Fibroblast of peridontal ligament (primary cell): ENCODE measurements at regions not wholly inside any gene's neighbourhood (a gene's known extent, or its start where the extent isn't known, plus 50 kb on each side); places are given as distances from the start of the nearest gene placed in this dataset.

ENCODE experiments used
- DNase-seq: peaks from one replicate; pipeline ENCODE4 v3.0.0-alpha.2; 2010; ENCODE audit errors: extremely low read depth

DNA sequence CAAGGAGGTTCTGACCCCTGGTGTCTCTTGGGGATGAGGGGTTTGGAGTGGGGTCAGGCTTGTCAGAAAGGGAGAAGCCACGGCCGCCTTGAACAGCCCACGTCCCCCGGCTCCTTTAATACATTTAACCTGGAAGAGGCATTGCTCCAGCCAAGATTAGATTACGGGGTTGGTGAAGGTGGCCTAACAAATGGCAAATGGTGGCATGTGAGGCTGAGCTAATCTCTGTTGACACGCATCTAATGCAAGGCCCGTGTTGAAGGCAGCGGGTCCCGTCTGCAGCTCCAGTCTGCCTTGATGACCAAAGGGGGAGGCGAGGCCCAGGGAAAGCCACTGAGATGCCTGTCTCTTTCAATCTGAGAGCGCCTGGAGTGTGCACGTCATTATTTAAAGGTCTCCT, 673.7 kb upstream of the TBX3 start:
- DNase-seq, result no peak

DNA sequence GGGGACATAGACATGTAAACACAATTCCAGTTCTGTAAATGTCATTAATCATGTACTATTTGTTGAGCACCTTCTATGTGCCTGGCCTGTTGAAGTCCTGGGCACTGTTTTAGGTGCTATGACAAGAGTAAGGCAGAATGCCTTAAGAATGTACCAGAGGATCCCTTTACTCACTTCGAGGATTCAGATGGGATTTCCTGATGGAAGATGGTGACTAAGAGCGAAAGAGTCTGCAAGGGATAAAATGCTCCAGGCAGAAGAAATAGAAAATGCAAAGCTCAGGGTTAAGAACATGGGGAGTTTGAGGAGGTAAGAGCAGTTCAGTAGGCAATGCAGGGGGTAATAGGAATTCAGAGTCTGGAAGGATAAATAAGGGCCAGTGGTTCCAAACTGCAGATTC, 671.3 kb upstream of the TBX3 start:
- DNase-seq, result no peak

DNA sequence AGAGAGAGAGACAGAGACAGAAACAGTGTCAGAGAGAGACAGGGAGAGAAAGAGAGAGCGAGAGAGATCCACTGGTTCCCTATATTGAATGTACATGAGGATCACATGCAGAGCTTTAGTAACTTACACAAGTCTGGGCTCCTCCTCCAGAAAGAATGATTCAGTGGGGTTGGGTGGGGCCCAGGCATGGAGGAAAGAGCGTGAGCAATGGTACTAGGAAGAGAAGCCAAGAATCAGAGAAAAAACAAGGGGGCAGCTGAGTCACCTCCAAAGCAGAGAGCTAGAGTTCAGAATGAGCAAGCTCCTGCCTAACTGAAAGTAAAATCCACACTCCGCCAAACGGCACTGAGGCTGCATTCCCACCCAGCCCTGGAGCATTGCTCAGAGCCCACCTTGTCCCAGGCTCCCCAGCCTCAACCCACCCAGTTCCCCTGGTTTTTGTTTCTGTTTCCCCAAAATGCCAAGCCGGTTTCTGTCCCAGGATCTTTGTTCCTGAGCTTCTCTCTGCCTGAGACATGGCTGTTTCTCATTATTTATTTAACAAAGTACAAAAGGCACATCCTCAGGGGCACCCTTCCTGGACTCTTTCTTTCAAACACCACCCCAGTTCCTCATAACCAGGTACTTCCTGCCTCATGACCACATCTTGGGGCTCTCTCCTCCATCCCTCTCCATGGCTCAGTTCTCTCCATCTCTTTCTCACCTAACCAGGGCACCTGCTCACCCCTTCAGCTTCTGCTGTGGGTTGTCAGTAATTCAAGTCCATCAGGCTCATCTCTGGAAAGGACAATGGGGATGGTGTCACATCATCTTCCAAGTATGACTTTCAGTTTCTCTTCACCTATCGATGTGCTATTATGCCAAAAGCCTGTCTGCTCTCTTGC, 670.3 kb upstream of the TBX3 start:
- DNase-seq, result peak; percentile 98

DNA sequence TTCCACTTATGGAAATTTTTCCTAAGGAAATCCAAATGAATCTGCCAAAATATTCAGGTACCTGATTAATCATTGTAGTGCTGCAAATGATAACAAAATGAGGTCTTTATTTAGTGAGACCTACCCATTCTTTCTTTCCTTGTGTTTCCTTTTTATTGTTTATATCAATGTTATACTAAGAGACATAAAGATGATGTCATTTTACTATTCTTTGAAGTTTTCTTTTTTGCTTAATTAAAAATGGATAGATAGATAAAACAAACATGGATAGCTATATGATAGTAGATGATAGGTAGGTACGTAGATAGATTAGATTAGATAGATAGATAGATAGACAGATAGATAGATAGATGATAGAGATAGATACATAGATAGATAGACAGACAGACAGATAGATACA, 669.5 kb upstream of the TBX3 start:
- DNase-seq, result no peak

DNA sequence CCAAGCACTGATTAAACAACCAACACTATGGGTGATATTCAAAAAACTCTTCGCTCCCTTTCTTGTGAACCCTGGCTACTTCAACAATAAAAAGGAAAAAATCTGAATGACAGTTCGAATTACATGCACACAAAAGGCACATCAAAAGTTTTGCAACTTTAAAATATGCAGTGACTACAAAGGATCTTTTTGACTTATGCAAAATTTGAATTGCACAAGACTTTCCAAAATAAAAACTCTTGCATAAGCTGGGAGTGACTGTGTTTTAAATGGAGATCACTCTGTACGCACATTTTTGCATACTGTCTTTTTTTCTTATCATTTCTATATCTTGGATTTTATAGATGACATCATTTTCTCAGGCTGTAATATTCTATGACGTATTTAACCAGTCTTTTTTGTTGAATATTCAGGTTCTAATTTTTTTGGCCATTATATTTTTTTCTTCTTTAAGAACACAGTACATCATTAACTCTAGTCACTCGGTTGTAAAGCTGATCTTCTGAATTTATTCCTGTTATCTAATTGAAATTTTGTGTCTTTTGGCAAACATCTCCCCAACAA, 667.6 kb upstream of the TBX3 start:
- peak; percentile 85 for DNase-seq

DNA sequence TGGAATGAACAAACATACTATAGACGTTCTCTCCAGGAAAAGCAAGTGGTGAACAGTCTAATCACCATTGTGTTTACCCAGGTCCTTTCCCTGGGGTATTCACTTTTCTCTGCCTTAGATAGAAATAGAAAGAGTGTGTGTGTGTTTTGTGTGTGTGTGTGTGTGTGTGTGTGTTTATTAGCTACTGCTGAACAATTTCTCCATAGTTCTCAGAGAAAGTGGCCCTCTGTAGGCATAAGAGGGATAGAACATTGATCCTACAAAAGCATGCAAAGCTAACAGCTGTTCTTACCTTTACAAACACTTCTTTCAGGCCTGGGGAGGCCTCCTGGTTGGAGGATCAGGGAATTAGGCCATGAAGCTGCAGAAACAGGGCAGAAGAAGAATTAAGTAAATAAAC, 665.7 kb upstream of the TBX3 start:
- peak; percentile 44 for DNase-seq

DNA sequence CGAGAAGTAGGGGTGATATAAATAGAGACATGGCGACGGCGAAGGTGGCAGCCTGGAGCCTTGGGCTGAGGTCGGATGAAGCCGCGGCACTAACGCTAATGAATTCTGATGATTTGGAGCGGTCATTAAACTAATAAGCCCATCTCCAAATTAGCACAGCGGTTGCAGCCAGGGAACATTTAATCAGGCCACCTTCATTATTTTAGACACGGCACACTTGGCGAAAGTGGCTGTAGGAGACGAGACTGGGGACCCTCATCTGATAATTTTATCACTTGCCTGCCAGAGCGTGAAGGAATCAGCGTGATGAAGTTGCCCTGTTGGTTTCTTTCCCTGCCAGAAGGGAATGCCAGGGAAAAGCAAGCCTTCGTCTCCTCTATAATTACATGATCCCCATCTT, 664.3 kb upstream of the TBX3 start:
- no peak for DNase-seq

DNA sequence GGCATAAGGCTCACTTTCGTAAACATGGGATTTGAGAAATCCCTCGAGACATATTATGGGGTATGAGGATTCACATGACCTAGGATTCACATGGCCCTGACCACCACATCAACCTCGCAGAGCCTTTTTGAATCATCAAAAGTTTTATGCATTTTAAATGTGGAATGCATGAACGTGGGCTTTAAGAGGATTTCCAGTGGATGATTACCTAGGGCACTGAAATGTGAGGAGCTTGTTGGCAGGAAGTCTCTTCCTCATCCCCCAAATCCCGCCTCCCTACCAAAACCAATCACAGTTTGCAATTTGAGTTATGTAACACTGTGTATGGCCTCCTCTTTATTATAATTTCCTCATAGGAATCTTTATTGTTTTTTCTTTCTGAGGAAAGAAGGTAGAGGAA, 659.6 kb upstream of the TBX3 start:
- DNase-seq, result no peak

DNA sequence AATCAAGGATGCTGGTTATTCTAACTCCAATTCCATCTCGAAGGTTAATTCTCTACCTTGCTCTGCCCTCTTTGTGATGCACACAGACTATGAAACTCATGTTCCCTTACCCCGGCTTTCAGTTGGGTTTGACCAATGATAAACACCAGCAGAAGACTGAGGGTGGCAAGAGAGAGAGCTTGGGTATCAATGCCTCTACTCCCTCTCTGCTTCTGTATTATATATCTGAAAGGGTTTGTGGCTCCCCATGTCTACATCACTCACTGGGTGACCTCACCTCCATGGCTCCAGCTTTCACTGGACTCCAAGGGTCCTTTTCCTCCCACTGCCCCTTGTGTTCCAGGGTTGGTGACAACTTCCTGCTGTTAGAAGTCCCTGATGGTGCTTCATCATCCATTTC, 659.0 kb upstream of the TBX3 start:
- no peak for DNase-seq

DNA sequence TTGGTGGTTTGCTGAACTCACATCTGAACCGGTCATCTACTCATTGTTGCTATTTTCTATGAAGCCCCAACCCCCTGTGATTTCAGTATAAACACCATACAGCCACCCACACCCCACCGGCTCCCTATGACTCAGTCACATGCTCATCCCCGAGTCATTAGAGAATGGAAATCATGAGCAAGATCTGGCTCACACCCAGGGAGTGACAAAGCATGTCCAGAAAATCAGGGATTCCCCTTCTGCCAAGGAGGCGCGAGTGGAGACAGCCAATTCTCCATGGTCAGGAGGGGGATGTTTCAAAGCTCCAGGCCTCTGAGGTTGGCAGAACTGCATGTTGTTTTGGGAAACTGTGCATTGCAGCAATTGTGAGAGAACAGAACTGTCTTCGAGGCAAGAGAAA, 657.5 kb upstream of the TBX3 start:
- peak; percentile 100 for DNase-seq

DNA sequence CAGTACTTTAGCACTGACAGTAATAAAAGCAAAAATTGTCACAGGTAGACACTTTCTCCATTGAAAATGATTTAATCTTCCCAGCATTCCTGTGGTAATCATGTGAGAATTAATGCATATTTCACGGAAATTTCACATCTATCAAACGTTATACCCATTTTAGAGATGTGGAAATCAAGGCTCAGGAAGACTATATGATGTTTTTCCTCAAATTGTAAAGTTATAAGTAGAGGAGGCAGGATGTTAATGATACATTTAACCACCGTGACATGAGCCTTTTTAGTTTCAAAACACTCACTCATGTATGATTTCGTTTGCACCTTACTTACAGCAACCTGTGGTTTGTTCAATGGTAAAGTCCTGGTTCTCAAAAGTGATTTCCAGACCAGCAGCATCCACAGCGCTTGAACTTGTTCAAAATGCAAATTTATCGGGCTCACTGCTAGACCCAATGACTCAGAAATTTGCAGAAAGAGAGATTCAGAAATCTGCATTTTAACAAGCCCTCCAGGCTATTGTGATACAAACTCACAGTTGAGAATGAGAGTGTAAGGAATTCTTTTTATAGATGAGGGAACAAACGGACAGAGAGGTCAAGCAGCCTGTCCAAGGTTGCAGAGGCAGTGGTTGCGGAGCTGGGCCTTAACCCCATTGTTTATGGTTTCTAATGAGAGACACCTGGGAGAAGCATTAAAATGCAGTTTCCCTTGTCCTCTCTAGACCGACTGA, 654.8 kb upstream of the TBX3 start:
- DNase-seq, result no peak

DNA sequence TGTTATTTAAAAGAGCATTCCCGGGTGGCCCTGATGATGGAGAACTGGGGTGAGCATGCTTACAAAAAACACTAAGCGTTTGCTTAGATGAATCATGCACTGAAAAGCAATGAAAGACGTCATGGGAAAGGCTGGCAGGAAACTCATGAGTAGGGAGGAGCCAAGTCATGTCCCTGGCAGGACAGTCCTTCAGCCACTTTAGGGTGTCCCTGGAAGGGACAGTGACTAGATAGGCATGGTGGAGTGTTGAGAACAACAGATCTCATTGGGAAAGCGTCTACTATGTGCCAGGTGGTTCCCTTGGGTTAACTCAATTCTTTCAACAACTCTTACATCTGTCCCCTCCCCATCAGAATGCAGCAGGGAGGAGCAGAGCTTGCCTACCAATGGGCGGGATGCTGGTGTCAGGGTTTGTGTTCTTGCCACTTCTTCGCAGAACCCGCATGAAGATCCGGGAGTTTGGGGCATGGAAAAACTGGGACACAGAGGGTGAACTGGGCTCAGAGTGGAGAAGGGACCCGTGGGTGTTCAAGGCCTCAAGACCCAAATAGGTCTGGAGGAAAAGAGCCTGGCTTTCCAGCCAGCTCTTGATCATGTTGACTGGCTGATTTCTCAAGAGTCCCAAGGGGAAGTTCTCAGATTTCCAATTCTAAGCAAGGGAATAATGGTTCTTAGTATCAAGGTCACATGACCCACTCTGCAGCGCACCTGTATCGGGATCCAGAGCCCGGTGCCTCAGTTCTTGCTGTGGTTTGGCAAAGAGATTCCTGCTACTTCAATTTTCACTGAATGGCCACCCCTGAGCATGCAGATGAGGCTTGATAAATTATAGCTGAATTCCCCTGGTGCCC, 653.9 kb upstream of the TBX3 start:
- DNase-seq, result peak; percentile 95

DNA sequence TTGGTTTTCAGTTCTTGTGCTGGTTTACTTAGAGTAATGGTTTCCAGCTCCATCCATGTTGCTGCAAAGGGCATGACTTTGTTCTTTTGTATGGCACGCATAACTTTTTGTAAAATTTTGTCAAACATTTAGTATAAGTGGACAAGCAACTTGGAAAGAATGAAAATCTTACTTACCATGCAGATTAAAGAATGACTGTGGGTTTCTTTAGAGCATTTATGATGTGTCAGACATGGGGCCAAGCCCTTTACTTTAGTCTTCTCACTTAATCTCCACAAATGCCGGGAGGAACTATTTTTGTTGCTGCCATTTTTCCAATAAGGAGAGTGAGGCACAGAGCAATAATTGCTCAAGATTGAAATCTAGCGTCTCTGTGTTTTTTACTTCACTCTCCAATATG, 652.5 kb upstream of the TBX3 start:
- DNase-seq, result no peak

DNA sequence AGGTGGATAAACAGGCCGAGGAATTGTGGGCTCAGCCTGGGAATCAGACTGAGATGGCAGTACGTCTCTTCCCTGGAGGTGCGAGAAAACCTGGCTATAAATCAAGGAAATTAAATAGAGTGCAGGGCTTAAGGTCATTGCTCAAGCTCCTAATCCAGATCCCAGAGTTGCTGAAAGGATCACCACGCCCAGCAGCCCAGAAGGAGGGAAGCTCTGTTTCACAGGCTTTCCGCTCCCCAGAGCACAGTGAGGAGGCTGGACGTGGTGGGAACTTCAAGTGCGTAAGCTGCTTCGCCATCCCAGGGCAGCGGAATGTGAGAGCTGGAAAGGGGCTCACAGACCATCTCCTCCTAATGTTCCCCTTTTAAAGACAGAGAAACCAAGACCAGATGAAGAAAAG, 651.6 kb upstream of the TBX3 start:
- no peak for DNase-seq

DNA sequence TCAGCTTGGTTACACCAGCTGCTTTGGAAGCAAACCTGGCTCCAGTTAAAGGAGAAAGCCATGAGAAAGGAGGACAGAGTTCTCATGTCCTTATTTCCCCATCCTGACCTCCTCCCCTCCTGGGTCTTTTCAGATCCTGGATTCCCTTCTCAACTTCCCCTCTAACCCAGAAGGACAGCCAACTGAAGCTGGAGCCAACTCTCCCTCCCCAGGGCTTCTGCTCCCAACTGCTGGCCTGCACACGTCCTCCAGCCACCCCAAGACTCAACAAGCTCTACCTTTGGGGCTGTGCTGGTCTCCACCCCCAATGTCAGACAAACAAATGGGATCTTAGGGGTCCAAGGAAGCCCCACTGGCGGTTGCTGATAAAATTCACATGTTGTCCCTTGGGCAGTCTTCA, 651.1 kb upstream of the TBX3 start:
- DNase-seq, result no peak

DNA sequence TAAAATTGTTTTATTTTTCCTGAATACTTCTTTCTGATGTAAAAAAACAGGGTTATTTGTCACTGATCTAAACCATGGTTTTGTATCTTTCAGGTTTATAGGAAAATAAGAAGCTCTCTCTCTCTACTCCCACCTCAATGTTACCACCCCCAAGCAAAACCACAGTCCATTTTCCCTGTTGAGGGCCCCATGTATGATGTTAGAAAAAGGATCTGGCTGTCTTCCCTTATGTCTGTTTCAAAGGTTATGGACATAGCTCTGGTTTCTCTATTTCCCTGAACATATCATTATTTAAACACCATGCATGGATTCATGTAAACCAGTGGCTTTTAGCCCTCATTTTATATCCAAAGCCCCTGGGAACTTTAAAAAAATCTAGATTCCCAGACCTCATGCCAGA, 649.0 kb upstream of the TBX3 start:
- DNase-seq, result no peak

DNA sequence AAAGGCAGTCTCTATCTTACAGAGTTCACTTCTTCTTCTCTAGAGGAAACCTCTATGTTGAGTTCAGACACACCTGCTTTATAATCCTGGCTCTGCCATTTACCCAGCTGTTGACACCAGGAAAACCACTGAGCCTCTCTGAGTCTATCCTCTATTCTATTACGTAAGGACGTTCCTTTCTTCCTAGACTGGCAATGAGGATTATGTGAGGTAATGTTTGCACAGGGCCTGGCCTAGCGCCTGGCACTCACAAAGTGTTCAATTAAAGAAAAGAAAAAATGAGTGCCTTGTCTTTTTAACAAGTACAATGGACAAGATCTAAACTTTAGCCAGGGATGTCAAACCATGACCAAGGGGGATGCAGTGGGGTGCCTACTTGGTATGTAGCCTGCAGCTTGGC, 641.9 kb upstream of the TBX3 start:
- no peak for DNase-seq

DNA sequence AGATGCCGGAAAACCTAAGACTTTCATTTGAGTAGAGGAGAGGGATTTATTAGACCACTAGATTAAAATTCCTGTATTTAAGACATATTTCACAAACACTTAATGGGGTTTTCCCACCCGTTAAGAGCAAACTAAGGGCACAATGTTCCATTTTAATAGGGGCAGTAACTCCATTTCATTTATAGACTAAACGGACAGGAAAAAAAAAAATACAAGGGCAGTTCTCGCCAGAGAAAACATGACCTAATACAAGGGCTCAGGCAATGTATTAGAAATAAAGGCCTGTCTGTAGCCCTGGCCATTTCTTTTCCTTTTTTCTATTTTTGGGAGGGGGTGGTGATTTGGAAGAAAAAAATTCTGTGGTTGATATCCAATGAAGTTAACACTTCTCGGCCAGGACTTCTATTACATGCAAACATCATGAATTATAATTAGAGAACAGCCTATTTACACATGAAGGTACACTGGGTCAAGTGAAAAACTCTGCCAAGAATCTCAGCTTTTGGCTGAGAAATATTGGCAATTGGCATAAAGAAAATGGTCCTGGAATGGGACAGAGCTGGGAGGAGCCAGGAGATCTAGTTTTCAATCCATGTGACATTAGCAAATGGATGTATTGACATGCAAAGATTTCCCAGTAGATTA, 641.1 kb upstream of the TBX3 start:
- no peak for DNase-seq

DNA sequence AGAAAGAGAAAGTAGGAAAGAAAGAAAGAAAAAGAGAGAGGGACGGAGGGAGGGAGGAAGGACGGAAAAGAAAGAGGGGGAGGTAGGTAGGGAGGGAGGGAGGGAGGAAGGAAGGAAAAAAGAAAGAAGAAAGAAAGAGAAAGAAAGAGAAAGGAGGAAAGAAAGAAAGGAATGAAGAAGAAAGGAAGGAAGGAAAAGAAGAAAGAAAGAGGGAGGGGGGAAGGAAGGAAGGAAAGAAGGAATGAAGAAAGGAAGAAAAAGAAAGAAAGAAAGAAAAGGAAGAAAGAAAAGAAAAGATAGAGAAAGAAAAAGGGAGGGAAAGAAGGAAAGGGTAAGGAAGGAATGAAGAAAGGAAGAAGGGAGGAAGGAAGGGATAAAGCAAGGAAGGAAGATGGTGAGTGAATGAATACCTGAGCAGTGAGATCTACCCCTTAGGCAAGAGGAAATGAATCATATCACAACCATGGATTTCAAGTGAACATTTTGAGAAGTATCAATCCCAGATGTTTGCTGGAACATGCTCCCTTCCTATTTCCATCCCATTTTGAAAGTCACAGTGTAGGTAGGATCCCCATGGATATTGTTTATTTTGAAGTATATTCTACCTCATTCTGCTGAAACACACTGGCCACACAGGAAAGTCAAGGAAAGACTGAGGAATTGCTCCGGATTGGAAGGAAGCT, 639.4 kb upstream of the TBX3 start:
- DNase-seq, result peak; percentile 78

DNA sequence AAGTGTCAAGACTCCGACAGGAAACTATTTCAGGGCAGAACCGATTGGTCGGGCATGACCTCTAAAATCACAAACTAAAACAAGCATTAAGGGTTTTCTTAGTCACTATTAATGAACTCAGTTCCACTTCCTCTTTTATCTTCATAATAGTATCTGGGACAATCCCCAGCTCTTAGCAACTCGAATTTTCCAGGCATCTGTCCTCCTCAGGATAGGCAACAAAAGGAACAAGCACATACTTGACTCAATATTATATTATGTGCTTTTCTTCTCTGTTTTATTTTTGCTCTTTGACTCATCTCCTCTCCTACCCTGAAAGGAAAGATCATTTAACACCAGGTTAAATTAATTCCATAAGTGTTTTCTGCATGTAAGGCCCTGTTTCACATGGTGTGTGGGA, 638.3 kb upstream of the TBX3 start:
- DNase-seq, result no peak

DNA sequence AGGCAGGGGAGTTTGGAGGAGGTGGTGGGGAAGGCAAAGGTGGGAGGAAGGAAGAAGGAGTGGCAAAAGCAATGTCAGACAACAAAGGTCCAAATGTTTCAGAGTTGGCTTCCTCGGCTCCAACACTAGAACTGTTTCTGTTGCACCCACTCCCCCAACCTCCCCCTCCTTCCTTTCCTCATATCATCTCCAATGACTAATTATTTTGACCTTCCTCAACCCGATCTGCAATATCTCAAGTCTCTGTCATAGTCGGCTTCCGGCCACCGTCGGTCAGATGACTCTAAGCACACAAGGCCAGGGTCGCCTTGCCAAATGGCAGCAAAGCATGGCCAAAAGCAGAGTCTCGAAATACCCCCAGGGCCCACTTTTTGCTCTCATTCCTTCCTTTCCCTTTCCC, 637.0 kb upstream of the TBX3 start:
- no peak for DNase-seq
